ENCODE measurements at regions not wholly inside any gene's neighbourhood (a gene's known extent, or its start where the extent isn't known, plus 50 kb on each side); places are given as distances from the start of the nearest gene placed in this dataset.

DNA sequence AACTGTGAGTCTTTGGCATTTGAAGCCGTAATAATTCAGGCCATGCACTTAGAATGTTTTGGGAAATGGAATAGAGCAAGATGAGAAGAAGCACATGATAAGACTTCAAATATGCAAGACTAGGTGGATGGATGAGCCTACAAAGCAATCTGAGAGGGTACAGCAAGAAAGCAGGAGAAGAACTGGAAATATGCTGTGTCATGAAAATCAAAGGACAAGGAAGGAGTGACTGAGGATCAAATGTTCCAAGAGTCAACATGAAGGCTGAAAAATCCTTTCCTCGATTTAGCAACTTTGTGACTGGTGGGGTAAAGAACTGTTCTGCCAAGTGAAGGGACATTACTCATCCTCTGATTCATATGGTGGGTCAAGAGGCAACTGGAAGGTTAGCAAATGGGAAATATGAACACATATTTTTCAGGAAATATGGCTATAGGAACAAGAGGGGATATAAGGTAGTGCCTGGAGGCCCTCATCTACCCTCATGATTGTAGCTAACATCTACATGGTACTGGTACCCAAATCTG lies 803.7 kb upstream of the ARRDC4 start:
- no peak for TF ChIP-seq ZNF621 (tag by site-specific recombination; IDR thresholded peaks at IDR 0.05)
- no peak for TF ChIP-seq REPIN1 (tag by site-specific recombination; IDR thresholded peaks at IDR 0.05; ENCODE audit: low read depth)
- TF ChIP-seq, protein P1, sequence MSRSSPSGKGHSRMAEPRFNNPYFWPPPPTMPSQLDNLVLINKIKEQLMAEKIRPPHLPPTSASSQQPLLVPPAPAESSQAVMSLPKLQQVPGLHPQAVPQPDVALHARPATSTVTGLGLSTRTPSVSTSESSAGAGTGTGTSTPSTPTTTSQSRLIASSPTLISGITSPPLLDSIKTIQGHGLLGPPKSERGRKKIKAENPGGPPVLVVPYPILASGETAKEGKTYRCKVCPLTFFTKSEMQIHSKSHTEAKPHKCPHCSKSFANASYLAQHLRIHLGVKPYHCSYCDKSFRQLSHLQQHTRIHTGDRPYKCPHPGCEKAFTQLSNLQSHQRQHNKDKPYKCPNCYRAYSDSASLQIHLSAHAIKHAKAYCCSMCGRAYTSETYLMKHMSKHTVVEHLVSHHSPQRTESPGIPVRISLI (tag by site-specific recombination; IDR thresholded peaks at IDR 0.05): no peak
- TF ChIP-seq, protein P2, sequence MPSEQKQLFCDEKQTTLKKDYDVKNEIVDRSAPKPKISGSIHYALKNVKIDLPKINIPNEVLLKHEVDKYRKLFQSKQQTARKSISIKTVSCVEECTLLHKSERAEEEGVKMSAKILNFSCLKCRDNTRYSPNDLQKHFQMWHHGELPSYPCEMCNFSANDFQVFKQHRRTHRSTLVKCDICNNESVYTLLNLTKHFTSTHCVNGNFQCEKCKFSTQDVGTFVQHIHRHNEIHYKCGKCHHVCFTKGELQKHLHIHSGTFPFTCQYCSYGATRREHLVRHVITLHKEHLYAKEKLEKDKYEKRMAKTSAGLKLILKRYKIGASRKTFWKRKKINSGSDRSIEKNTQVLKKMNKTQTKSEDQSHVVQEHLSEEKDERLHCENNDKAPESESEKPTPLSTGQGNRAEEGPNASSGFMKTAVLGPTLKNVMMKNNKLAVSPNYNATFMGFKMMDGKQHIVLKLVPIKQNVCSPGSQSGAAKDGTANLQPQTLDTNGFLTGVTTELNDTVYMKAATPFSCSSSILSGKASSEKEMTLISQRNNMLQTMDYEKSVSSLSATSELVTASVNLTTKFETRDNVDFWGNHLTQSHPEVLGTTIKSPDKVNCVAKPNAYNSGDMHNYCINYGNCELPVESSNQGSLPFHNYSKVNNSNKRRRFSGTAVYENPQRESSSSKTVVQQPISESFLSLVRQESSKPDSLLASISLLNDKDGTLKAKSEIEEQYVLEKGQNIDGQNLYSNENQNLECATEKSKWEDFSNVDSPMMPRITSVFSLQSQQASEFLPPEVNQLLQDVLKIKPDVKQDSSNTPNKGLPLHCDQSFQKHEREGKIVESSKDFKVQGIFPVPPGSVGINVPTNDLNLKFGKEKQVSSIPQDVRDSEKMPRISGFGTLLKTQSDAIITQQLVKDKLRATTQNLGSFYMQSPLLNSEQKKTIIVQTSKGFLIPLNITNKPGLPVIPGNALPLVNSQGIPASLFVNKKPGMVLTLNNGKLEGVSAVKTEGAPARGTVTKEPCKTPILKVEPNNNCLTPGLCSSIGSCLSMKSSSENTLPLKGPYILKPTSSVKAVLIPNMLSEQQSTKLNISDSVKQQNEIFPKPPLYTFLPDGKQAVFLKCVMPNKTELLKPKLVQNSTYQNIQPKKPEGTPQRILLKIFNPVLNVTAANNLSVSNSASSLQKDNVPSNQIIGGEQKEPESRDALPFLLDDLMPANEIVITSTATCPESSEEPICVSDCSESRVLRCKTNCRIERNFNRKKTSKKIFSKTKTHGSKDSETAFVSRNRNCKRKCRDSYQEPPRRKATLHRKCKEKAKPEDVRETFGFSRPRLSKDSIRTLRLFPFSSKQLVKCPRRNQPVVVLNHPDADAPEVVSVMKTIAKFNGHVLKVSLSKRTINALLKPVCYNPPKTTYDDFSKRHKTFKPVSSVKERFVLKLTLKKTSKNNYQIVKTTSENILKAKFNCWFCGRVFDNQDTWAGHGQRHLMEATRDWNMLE (tag by site-specific recombination; conservative IDR thresholded peaks at IDR 0.05; ENCODE audit: low read depth): no peak
- TF ChIP-seq ZNF416 (tag by site-specific recombination; IDR thresholded peaks at IDR 0.05): no peak
- TF ChIP-seq, protein P3, sequence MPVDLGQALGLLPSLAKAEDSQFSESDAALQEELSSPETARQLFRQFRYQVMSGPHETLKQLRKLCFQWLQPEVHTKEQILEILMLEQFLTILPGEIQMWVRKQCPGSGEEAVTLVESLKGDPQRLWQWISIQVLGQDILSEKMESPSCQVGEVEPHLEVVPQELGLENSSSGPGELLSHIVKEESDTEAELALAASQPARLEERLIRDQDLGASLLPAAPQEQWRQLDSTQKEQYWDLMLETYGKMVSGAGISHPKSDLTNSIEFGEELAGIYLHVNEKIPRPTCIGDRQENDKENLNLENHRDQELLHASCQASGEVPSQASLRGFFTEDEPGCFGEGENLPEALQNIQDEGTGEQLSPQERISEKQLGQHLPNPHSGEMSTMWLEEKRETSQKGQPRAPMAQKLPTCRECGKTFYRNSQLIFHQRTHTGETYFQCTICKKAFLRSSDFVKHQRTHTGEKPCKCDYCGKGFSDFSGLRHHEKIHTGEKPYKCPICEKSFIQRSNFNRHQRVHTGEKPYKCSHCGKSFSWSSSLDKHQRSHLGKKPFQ (tag by site-specific recombination; IDR thresholded peaks at IDR 0.05): no peak
- TF ChIP-seq, protein P4, sequence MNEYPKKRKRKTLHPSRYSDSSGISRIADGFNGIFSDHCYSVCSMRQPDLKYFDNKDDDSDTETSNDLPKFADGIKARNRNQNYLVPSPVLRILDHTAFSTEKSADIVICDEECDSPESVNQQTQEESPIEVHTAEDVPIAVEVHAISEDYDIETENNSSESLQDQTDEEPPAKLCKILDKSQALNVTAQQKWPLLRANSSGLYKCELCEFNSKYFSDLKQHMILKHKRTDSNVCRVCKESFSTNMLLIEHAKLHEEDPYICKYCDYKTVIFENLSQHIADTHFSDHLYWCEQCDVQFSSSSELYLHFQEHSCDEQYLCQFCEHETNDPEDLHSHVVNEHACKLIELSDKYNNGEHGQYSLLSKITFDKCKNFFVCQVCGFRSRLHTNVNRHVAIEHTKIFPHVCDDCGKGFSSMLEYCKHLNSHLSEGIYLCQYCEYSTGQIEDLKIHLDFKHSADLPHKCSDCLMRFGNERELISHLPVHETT (tag by site-specific recombination; IDR thresholded peaks at IDR 0.05): no peak
- TF ChIP-seq ZBTB20 (tag by site-specific recombination; IDR thresholded peaks at IDR 0.05): no peak
- no peak for TF ChIP-seq ZNF184 (tag by site-specific recombination; IDR thresholded peaks at IDR 0.05)
- TF ChIP-seq ZNF138 (tag by site-specific recombination; IDR thresholded peaks at IDR 0.05; ENCODE audit: borderline replicate concordance): no peak
- no peak for TF ChIP-seq ZNF223 (tag by site-specific recombination; IDR thresholded peaks at IDR 0.05)
- H3K4me3 ChIP-seq (ENCODE audit: low read depth, low read length): no peak overlapping the region
- H3K27ac ChIP-seq (ENCODE audit: extremely low read depth, low read depth, low read length): no peak overlapping the region
- no peaks in the 10 kb centered on the region for H3K36me3 ChIP-seq (ENCODE audit: control insufficient read depth in 2 of 2, insufficient read depth in 1 of 2, low read length in 2 of 2)
- H3K4me1 ChIP-seq (ENCODE audit: control insufficient read depth, insufficient read depth, low read length): no peaks in the 10 kb centered on the region
- POLR2A ChIA-PET: no interaction called here
- H3K9me3 ChIP-seq (ENCODE audit: control insufficient read depth, insufficient read depth, low read depth, low read length): no peaks in the 10 kb centered on the region
- CTCF ChIA-PET: no interaction called here

DNA sequence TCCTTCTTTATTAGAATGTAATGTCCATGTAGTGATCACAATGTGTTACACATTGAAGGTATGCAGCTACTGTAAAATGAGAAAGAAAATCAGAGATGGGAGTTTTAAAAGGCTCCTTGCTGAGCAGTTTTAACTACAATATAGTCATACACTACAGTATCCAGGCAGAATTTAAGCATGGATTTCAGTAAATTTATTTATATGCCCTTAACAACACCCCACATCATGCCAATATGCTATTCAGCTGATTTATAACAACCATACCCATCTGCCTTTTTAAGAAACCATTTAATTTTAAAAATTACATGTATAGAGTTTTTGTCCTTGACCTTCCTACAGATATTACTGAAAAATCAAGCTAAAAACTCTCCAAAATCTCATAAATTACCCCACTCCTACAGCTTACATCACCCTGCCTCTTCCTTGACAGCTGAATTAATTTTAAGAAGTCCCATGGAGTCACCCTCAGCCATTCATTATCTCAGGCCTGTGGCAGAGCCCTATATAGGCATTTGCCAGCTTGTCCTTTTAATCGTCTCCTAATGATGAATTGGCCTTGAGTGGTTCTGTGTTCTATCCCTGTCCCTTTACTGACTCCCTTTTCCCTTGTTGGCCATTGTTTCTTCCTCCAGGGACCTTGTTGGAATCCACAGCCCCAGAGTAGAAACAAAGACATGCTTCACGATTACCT lies 797.6 kb upstream of the ARRDC4 start:
- Histone ChIP-seq H3K9me3 (ENCODE audit: control insufficient read depth, insufficient read depth, low read depth, low read length) (no peaks in the 10 kb centered on the region), H3K4me1 (ENCODE audit: control insufficient read depth, insufficient read depth, low read length) (no peaks in the 10 kb centered on the region), H3K4me3 (ENCODE audit: low read depth, low read length) (no peak overlapping the region), H3K36me3 (ENCODE audit: control insufficient read depth in 2 of 2, insufficient read depth in 1 of 2, low read length in 2 of 2) (no peaks in the 10 kb centered on the region), H3K27ac (ENCODE audit: extremely low read depth, low read depth, low read length) (no peak overlapping the region)
- ChIA-PET CTCF (no interaction called here), POLR2A (no interaction called here)
- TF ChIP-seq, protein P5, sequence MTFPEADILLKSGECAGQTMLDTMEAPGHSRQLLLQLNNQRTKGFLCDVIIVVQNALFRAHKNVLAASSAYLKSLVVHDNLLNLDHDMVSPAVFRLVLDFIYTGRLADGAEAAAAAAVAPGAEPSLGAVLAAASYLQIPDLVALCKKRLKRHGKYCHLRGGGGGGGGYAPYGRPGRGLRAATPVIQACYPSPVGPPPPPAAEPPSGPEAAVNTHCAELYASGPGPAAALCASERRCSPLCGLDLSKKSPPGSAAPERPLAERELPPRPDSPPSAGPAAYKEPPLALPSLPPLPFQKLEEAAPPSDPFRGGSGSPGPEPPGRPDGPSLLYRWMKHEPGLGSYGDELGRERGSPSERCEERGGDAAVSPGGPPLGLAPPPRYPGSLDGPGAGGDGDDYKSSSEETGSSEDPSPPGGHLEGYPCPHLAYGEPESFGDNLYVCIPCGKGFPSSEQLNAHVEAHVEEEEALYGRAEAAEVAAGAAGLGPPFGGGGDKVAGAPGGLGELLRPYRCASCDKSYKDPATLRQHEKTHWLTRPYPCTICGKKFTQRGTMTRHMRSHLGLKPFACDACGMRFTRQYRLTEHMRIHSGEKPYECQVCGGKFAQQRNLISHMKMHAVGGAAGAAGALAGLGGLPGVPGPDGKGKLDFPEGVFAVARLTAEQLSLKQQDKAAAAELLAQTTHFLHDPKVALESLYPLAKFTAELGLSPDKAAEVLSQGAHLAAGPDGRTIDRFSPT (tag by site-specific recombination; IDR thresholded peaks at IDR 0.05): no peak
- no peak for TF ChIP-seq ZNF274 (IDR thresholded peaks at IDR 0.05; ENCODE audit: low read length)
- TF ChIP-seq ZNF274 (tag by site-specific recombination; IDR thresholded peaks at IDR 0.05; ENCODE audit: borderline replicate concordance): no peak
- no peak for TF ChIP-seq ZSCAN23 (tag by site-specific recombination; IDR thresholded peaks at IDR 0.05)
- no peak for TF ChIP-seq ZNF654 (tag by site-specific recombination; IDR thresholded peaks at IDR 0.05; ENCODE audit: low read depth)
- TF ChIP-seq ZNF341 (tag by site-specific recombination; IDR thresholded peaks at IDR 0.05; ENCODE audit: low read depth): no peak
- no peak for TF ChIP-seq ZNF76 (tag by site-specific recombination; IDR thresholded peaks at IDR 0.05; ENCODE audit: borderline replicate concordance, low read depth)
- TF ChIP-seq ZNF777 (tag by site-specific recombination; IDR thresholded peaks at IDR 0.05; ENCODE audit: borderline replicate concordance): no peak
- no peak for TF ChIP-seq ZNF626 (tag by site-specific recombination; IDR thresholded peaks at IDR 0.05)
- no peak for TF ChIP-seq ZNF23 (tag by site-specific recombination; IDR thresholded peaks at IDR 0.05; ENCODE audit: borderline replicate concordance)
- TF ChIP-seq SETDB1 (IDR thresholded peaks at IDR 0.05; ENCODE audit: insufficient read length, low read length): no peak
- TF ChIP-seq ZNF837 (tag by site-specific recombination; IDR thresholded peaks at IDR 0.05): no peak
- TF ChIP-seq GLI2 (tag by site-specific recombination; IDR thresholded peaks at IDR 0.05; ENCODE audit: borderline replicate concordance, low read depth): no peak

All from HEK293 (cell line).